ENCODE measurements at regions not wholly inside any gene's neighbourhood (a gene's known extent, or its start where the extent isn't known, plus 50 kb on each side); places are given as distances from the start of the nearest gene placed in this dataset.

DNA sequence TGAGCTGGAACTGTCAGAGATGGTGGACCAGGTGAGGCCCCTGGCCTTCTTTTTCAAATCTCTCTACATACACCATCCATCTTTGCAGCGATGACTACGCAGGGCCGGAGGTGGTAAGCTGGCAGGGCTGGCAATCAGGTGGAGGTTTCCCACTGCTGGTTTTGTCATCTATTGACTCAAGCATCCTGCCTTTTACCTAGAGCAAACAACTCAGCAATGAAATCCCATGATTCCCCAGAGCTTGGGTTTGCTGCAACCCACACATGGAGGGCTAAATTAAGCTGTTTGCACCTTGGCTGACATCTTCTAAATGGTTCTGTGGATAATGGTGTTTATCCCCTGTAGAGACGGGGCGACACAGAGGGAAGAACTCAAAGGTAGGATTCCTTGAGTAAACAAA is 170.2 kb downstream of the SCP2D1 start:
- intact Hi-C loops (cut with micrococcal nuclease) (no loop called here), in situ Hi-C loops (cut with MboI) (no loop called here)
- POLR2A ChIA-PET: interaction anchor here (0.7 to 1.3 kb wide), 2 partner anchors 16 to 63 kb away, joined by 4 to 5 read pairs; no protein-coding TSS in a partner anchor
- no peak for FAIRE-seq
- H3K4me1 ChIP-seq (replicated peaks in 1 of 2; ENCODE audit: control insufficient read depth in 2 of 2, insufficient read depth in 2 of 2, low read length in 2 of 2): no peaks in the 10 kb centered on the region
- no peak overlapping the region for H2AFZ ChIP-seq (ENCODE audit: low read depth, low read length)
- no TSS peak for BruUV-seq (replicated peaks)
- H3K9ac ChIP-seq (ENCODE audit: insufficient read depth in 1 of 2, low read depth in 2 of 2, low read length in 2 of 2): no peak overlapping the region
- H3K36me3 ChIP-seq (ENCODE audit: control insufficient read depth, insufficient read depth, low read length): no peaks in the 10 kb centered on the region
- H4K20me1 ChIP-seq (replicated peaks; ENCODE audit: control insufficient read depth, insufficient read depth, low read length): no peaks in the 10 kb centered on the region
- H3K9me3 ChIP-seq (replicated peaks; ENCODE audit: control insufficient read depth, insufficient read depth, low read depth, low read length): no peaks in the 10 kb centered on the region
- ATAC-seq: no peak
- no peaks in the 10 kb centered on the region for H3K9me1 ChIP-seq (ENCODE audit: control insufficient read depth, insufficient read depth, low read length)
- no peaks in the 10 kb centered on the region; a peak in 1 of 5 replicates for H3K27me3 ChIP-seq (ENCODE audit: control insufficient read depth in 2 of 2, insufficient read depth in 2 of 2, low read length in 2 of 2)
- no peak for DNase-seq (ENCODE audit: extremely low read depth in 1 of 4, low spot score in 3 of 4)
- WGBS (ENCODE audit: insufficient coverage, low coverage, missing lambda C conversion rate): 0% methylated on average over 5 of the region's 5 CpGs
- H3K4me3 ChIP-seq: no peak overlapping the region
- H3K27ac ChIP-seq (ENCODE audit: extremely low read depth, low read depth, low read length): no peak overlapping the region
- CTCF ChIA-PET (ENCODE audit: low intra/inter-chr PET ratio): no interaction called here
- TF ChIP-seq HNRNPK (IDR thresholded peaks at IDR 0.05; ENCODE audit: low read depth, low read length, poor library complexity, severe bottlenecking) (no peak), PYGO2 (tag; IDR thresholded peaks at IDR 0.05) (no peak), UBTF (IDR thresholded peaks at IDR 0.05; ENCODE audit: borderline replicate concordance in 1 of 2, low read depth in 2 of 2, low read length in 2 of 2) (no peak), NUFIP1 (IDR thresholded peaks at IDR 0.05; ENCODE audit: partially characterized antibody) (no peak)
- no peaks in the 10 kb centered on the region for H3K79me2 ChIP-seq (ENCODE audit: control insufficient read depth, insufficient read depth, low read length)
- H3K4me2 ChIP-seq (ENCODE audit: insufficient read depth, low read length): no peak overlapping the region
